CD14-positive monocyte (primary cell): ENCODE measurements at regions not wholly inside any gene's neighbourhood (a gene's known extent, or its start where the extent isn't known, plus 50 kb on each side); places are given as distances from the start of the nearest gene placed in this dataset.

Source experiments
- DNase-seq, 3 donors: peaks; one replicate each; pipeline ENCODE4 v3.0.0-alpha.2; 2011 to 2022
- H2AFZ ChIP-seq: 2 replicates; pipeline ENCODE4 v1.6.0; 2012; ENCODE audit warnings: mild to moderate bottlenecking, low read depth, low read length, inconsistent platforms; ENCODE audit not compliant: insufficient read depth, poor library complexity, severe bottlenecking
- H3K27ac ChIP-seq, 2 donors: 1 replicate in 1 of 2; 2 replicates in 1 of 2; pipeline ENCODE4 v1.5.1; 2012 to 2013; ENCODE audit warnings: low read length in 2 of 2, control low read depth in 1 of 2, inconsistent platforms in 1 of 2, low read depth in 1 of 2, mild to moderate bottlenecking in 1 of 2
- H3K27me3 ChIP-seq, 2 donors: one replicate each; pipeline versions ENCODE4 v1.6.0 to v1.6.1; 2011 to 2013; ENCODE audit warnings: low read length in 2 of 2; ENCODE audit not compliant: control insufficient read depth in 2 of 2, insufficient read depth in 2 of 2
- H3K36me3 ChIP-seq, 2 donors: replicated peaks in 1 of 2; 1 replicate in 1 of 2; 2 replicates in 1 of 2; pipeline versions ENCODE4 v1.5.1 to v1.6.1; 2012 to 2013; ENCODE audit warnings: low read length in 2 of 2, control low read depth in 1 of 2, inconsistent platforms in 1 of 2, mild to moderate bottlenecking in 1 of 2; ENCODE audit not compliant: insufficient read depth in 2 of 2, control insufficient read depth in 1 of 2
- H3K4me1 ChIP-seq, 2 donors: 1 replicate in 1 of 2; 2 replicates in 1 of 2; pipeline versions ENCODE4 v1.5.1 to v1.6.1; 2012 to 2013; ENCODE audit warnings: low read length in 2 of 2, control low read depth in 1 of 2, inconsistent platforms in 1 of 2, mild to moderate bottlenecking in 1 of 2, moderate library complexity in 1 of 2; ENCODE audit not compliant: insufficient read depth in 2 of 2, control insufficient read depth in 1 of 2
- H3K4me2 ChIP-seq: replicated peaks from 2 replicates; pipeline ENCODE3; 2012; ENCODE audit warnings: low read length, moderate library complexity, mild to moderate bottlenecking; ENCODE audit not compliant: poor library complexity, severe bottlenecking; ENCODE audit errors: extremely low read depth
- H3K4me3 ChIP-seq, 3 experiments: fragments of 200-600 bp in 1 of 3; sonication (generic) in 1 of 3; replicated peaks in 1 of 3; 1 replicate in 2 of 3; 2 replicates in 1 of 3; pipeline ENCODE4 v1.5.1; 2011 to 2013; ENCODE audit warnings: low read length in 3 of 3, mild to moderate bottlenecking in 3 of 3, control low read depth in 2 of 3, low read depth in 2 of 3, inconsistent platforms in 1 of 3, moderate library complexity in 1 of 3
- H3K79me2 ChIP-seq: 2 replicates; pipeline ENCODE4 v1.6.0; 2012; ENCODE audit warnings: mild to moderate bottlenecking, control low read depth, inconsistent platforms, low read length, moderate library complexity; ENCODE audit not compliant: insufficient read depth
- H3K9ac ChIP-seq: 2 replicates; pipeline ENCODE4 v1.6.0; 2017; ENCODE audit warnings: low read length, mild to moderate bottlenecking; ENCODE audit not compliant: insufficient read depth, poor library complexity, severe bottlenecking
- H3K9me3 ChIP-seq, 2 donors: replicated peaks in 1 of 2; 1 replicate in 1 of 2; 2 replicates in 1 of 2; pipeline versions ENCODE4 v1.5.1 to v1.6.1; 2012 to 2013; ENCODE audit warnings: low read length in 2 of 2, control low read depth in 1 of 2; ENCODE audit not compliant: control insufficient read depth in 1 of 2, insufficient read depth in 1 of 2
- H4K20me1 ChIP-seq: 2 replicates; pipeline ENCODE4 v1.6.0; 2012; ENCODE audit warnings: mild to moderate bottlenecking, low read length, control low read depth, moderate library complexity; ENCODE audit not compliant: insufficient read depth
- H3K27ac Mint-ChIP-seq, 7 donors: one replicate each; pipeline ENCODE4 v1.8.0; 2020; ENCODE audit warnings: mild to moderate bottlenecking in 7 of 7, mixed read lengths in 7 of 7, moderate library complexity in 6 of 7, inconsistent platforms in 2 of 7
- H3K27me3 Mint-ChIP-seq, 3 donors: one replicate each; pipeline ENCODE4 v1.8.0; 2021 to 2022; ENCODE audit warnings: low read depth in 3 of 3, mild to moderate bottlenecking in 3 of 3, mixed read lengths in 3 of 3, moderate library complexity in 3 of 3, inconsistent platforms in 1 of 3
- H3K36me3 Mint-ChIP-seq, 2 donors: one replicate each; pipeline ENCODE4 v1.8.0; 2020; ENCODE audit warnings: mixed read lengths in 2 of 2, inconsistent platforms in 1 of 2, mild to moderate bottlenecking in 1 of 2
- H3K4me1 Mint-ChIP-seq: one replicate; pipeline ENCODE4 v1.8.0; 2020; ENCODE audit warnings: mild to moderate bottlenecking, mixed read lengths
- H3K4me3 Mint-ChIP-seq, 2 donors: one replicate each; pipeline ENCODE4 v1.8.0; 2020; ENCODE audit warnings: mild to moderate bottlenecking in 2 of 2, mixed read lengths in 2 of 2, moderate library complexity in 1 of 2
- H3K9me3 Mint-ChIP-seq, 7 donors: one replicate each; pipeline ENCODE4 v1.8.0; 2020 to 2022; ENCODE audit warnings: mixed read lengths in 7 of 7, mild to moderate bottlenecking in 6 of 7, moderate library complexity in 6 of 7, inconsistent platforms in 2 of 7
- WGBS: methylation state at CpG from one replicate; pipeline ENCODE4 v1.1.5; 2013; ENCODE audit warnings: missing lambda C conversion rate; ENCODE audit not compliant: insufficient coverage; 5-methylcytosine and 5-hydroxymethylcytosine counted together
- intact Hi-C, 2 donors: fragments of 100-400 bp; cut with micrococcal nuclease; formaldehyde crosslinking; loops; one replicate each; pipeline versions ENCODE4 v1.15.0 to v1.15.1; 2023
- TF ChIP-seq, protein P1 (sequence below): fragments of 200-600 bp; IDR thresholded peaks from one replicate; pipeline ENCODE4 v1.8.0; 2022; ENCODE audit warnings: antibody characterized with exemption, mild to moderate bottlenecking

GRCh38 chr2:58578276-58578675 lies 337.2 kb upstream of the FANCL start:
- H3K27ac Mint-ChIP-seq = no peak overlapping the region
- intact Hi-C loops = no loop called here
- Histone ChIP-seq H3K4me1 (no peaks in the 10 kb centered on the region), H3K36me3 (no peaks in the 10 kb centered on the region), H3K4me3 (no peak overlapping the region), H2AFZ (no peak overlapping the region), H3K9me3 (no peaks in the 10 kb centered on the region), H4K20me1 (no peaks in the 10 kb centered on the region), H3K27me3 (no peaks in the 10 kb centered on the region), H3K9ac (no peak overlapping the region), H3K4me2 (no peak overlapping the region), H3K79me2 (no peaks in the 10 kb centered on the region), H3K27ac (no peak overlapping the region)
- TF ChIP-seq, protein P1, sequence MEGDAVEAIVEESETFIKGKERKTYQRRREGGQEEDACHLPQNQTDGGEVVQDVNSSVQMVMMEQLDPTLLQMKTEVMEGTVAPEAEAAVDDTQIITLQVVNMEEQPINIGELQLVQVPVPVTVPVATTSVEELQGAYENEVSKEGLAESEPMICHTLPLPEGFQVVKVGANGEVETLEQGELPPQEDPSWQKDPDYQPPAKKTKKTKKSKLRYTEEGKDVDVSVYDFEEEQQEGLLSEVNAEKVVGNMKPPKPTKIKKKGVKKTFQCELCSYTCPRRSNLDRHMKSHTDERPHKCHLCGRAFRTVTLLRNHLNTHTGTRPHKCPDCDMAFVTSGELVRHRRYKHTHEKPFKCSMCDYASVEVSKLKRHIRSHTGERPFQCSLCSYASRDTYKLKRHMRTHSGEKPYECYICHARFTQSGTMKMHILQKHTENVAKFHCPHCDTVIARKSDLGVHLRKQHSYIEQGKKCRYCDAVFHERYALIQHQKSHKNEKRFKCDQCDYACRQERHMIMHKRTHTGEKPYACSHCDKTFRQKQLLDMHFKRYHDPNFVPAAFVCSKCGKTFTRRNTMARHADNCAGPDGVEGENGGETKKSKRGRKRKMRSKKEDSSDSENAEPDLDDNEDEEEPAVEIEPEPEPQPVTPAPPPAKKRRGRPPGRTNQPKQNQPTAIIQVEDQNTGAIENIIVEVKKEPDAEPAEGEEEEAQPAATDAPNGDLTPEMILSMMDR = no peak
- WGBS = 86% methylated on average over 2 of the region's 2 CpGs
- peaks cover 0 to 3% (median 0%) of the 10 kb centered on the region in 7 donors for H3K9me3 Mint-ChIP-seq
- no peak overlapping the region for H3K4me3 Mint-ChIP-seq
- H3K4me1 Mint-ChIP-seq = no peaks in the 10 kb centered on the region
- H3K36me3 Mint-ChIP-seq = no peaks in the 10 kb centered on the region
- DNase-seq = no peak
- peaks cover 0 to 1% (median 0%) of the 10 kb centered on the region in 3 donors for H3K27me3 Mint-ChIP-seq

DNA sequence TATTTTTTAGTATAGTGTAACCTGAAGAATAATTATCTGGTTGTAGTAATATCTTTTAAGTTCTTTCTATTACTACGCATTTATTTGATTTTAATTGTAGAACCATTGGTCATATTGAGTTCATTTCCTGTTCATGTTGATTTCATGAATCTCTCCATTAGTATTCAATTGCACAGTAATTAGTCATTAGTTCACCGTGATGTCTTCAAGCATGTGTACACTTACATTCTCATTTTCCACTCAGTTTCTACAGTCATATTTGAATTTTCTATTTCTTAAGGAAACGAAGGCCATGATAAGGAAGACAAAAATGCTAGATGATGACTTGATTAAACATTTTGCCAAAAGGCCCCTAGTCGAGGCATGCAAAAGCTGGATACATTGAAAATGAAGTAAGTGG lies 333.7 kb upstream of the FANCL start:
- H3K4me3 Mint-ChIP-seq = no peak overlapping the region
- H4K20me1 ChIP-seq = no peaks in the 10 kb centered on the region
- no peaks in the 10 kb centered on the region for H3K9me3 ChIP-seq
- H3K27me3 ChIP-seq = no peaks in the 10 kb centered on the region
- WGBS = 100% methylated on average over 1 of the region's 4 CpGs
- H3K36me3 Mint-ChIP-seq = no peaks in the 10 kb centered on the region
- H3K4me1 ChIP-seq = peaks cover 5 to 7% of the 10 kb centered on the region in 2 donors
- no peak for DNase-seq
- peaks cover 13% of the 10 kb centered on the region for H3K4me1 Mint-ChIP-seq
- no peak overlapping the region for H3K9ac ChIP-seq
- peaks cover 0 to 1% (median 0%) of the 10 kb centered on the region in 3 donors for H3K27me3 Mint-ChIP-seq
- H3K79me2 ChIP-seq = no peaks in the 10 kb centered on the region
- intact Hi-C loops = no loop called here
- H3K27ac Mint-ChIP-seq = no peak overlapping the region
- no peak overlapping the region for H3K4me3 ChIP-seq
- H3K27ac ChIP-seq = no peak overlapping the region
- H3K36me3 ChIP-seq = no peaks in the 10 kb centered on the region
- H3K4me2 ChIP-seq = no peak overlapping the region
- TF ChIP-seq, protein P1 = no peak
- peaks cover 0 to 3% (median 0%) of the 10 kb centered on the region in 7 donors for H3K9me3 Mint-ChIP-seq
- no peak overlapping the region for H2AFZ ChIP-seq
